Psoas muscle (tissue), 7 donors: ENCODE measurements at regions not wholly inside any gene's neighbourhood (a gene's known extent, or its start where the extent isn't known, plus 50 kb on each side); places are given as distances from the start of the nearest gene placed in this dataset.

Experiments used
- ATAC-seq, 4 donors: fragments of 200-7000 bp; cut with Tn5 transposase; one replicate each; pipeline ENCODE4 v1.9.1; 2020; ENCODE audit warnings: moderate library complexity in 3 of 4, mild to moderate bottlenecking in 2 of 4
- DNase-seq, 2 donors: peaks; one replicate each; pipeline ENCODE4 v3.0.0-alpha.2; 2020
- H3K27ac ChIP-seq: fragments of 200-600 bp; one replicate; pipeline ENCODE4 v1.8.0; 2022
- H3K27me3 ChIP-seq, 3 donors: fragments of 200-600 bp in 1 of 3; one replicate each; pipeline versions ENCODE4 v1.6.1 to v1.8.0; 2013 to 2022; ENCODE audit warnings: low read length in 2 of 3, mild to moderate bottlenecking in 2 of 3, moderate library complexity in 1 of 3; ENCODE audit not compliant: insufficient read depth in 3 of 3
- H3K36me3 ChIP-seq, 2 donors: fragments of 200-600 bp in 1 of 2; one replicate each; pipeline versions ENCODE4 v1.6.1 to v1.8.0; 2013 to 2022; ENCODE audit warnings: low read depth in 1 of 2, mild to moderate bottlenecking in 1 of 2, moderate library complexity in 1 of 2; ENCODE audit not compliant: insufficient read depth in 1 of 2
- H3K4me1 ChIP-seq: fragments of 200-600 bp; one replicate; pipeline ENCODE4 v1.8.0; 2022
- H3K4me3 ChIP-seq: fragments of 200-600 bp; one replicate; pipeline ENCODE4 v1.8.0; 2022; ENCODE audit warnings: mild to moderate bottlenecking
- H3K9me3 ChIP-seq: fragments of 200-600 bp; one replicate; pipeline ENCODE4 v1.8.0; 2022
- CTCF ChIP-seq: fragments of 200-600 bp; IDR thresholded peaks from one replicate; pipeline ENCODE4 v1.8.0; 2022; ENCODE audit warnings: antibody characterized with exemption
- WGBS, 3 donors: extraction: QIAGEN DNeasy Blood & Tissue Kit; methylation state at CpG; one replicate each; pipeline versions ENCODE4 v1.1.6 to v1.1.7; 2013; 5-methylcytosine and 5-hydroxymethylcytosine counted together
- intact Hi-C, 2 donors: fragments of 100-400 bp; cut with DNase I; formaldehyde crosslinking; loops; one replicate each; pipeline versions ENCODE4 v1.11.0 to v1.14.2; 2022
- donor health status: healthy with polysubstance abuse.
- donor health status: DM: no; HTN: no; CAD: no; lungs with moderate emphysema.
- donor health status: Bipolar disorder and iron deficiency.
- donor health status: healthy.
- donor health status: DM: yes; HTN: yes; CAD: no.
- donor health status: DM: no; HTN: no; CAD: no.
- donor health status: DM: yes; HTN: yes; CAD: no.

GRCh38 chr1:30600706-30601105 lies 122.7 kb downstream of the MATN1 start:
- H3K9me3 ChIP-seq = no peaks in the 10 kb centered on the region
- TF ChIP-seq CTCF = no peak
- peaks cover 0 to 2% (median 1%) of the 10 kb centered on the region in 3 donors for H3K27me3 ChIP-seq
- DNase-seq = no peak
- no peak for ATAC-seq
- H3K27ac ChIP-seq = no peak overlapping the region
- H3K4me1 ChIP-seq = no peaks in the 10 kb centered on the region
- intact Hi-C loops = no loop called here
- no peak overlapping the region for H3K4me3 ChIP-seq
- WGBS, 3 donors = 74 to 87% (median 80%) methylated on average over 4 of the region's 4 CpGs
- H3K36me3 ChIP-seq = no peaks in the 10 kb centered on the region

- no peaks in the 10 kb centered on the region for H3K36me3 ChIP-seq
- H3K9me3 ChIP-seq = no peaks in the 10 kb centered on the region
- 45 to 56% (median 48%) methylated on average over 9 of the region's 9 CpGs for WGBS, 3 donors
- intact Hi-C loops = no loop called here
- H3K4me1 ChIP-seq = no peaks in the 10 kb centered on the region
- no peak for DNase-seq
- no peak for ATAC-seq
- no peak overlapping the region for H3K4me3 ChIP-seq
- no peak for TF ChIP-seq CTCF
- H3K27me3 ChIP-seq = peaks cover 0 to 2% (median 2%) of the 10 kb centered on the region in 3 donors
- no peak overlapping the region for H3K27ac ChIP-seq
Measured at GRCh38 chr1:30600258-30600657, 123.1 kb downstream of the MATN1 start.

- H3K4me3 ChIP-seq = no peak overlapping the region
- intact Hi-C loops = no loop called here
- H3K36me3 ChIP-seq = no peaks in the 10 kb centered on the region
- H3K27ac ChIP-seq = no peak overlapping the region
- DNase-seq (peak in 1 of 2 donors; percentile 59), ATAC-seq (no peak)
- H3K9me3 ChIP-seq = no peaks in the 10 kb centered on the region
- 22 to 23% (median 23%) methylated on average over 5 of the region's 5 CpGs for WGBS, 3 donors
- no peaks in the 10 kb centered on the region for H3K4me1 ChIP-seq
- no peak for TF ChIP-seq CTCF
- peaks cover 0 to 3% (median 2%) of the 10 kb centered on the region in 3 donors for H3K27me3 ChIP-seq
Measured at GRCh38 chr1:30599721-30600120, 123.7 kb downstream of the MATN1 start.

- WGBS, 3 donors = 81 to 90% (median 85%) methylated on average over 4 of the region's 4 CpGs
- DNase-seq (no peak), ATAC-seq (no peak)
- Histone ChIP-seq H3K27ac (no peak overlapping the region), H3K9me3 (no peaks in the 10 kb centered on the region), H3K27me3 (peaks cover 0 to 3% (median 2%) of the 10 kb centered on the region in 3 donors), H3K4me3 (no peak overlapping the region), H3K4me1 (no peaks in the 10 kb centered on the region), H3K36me3 (no peaks in the 10 kb centered on the region)
- TF ChIP-seq CTCF = no peak
- intact Hi-C loops = no loop called here
Measured at GRCh38 chr1:30598571-30599114, 124.7 kb downstream of the MATN1 start.

GRCh38 chr1:30597711-30598110 lies 125.7 kb downstream of the MATN1 start:
- WGBS, 3 donors = 48 to 53% (median 49%) methylated on average over 6 of the region's 6 CpGs
- no peak for DNase-seq
- Histone ChIP-seq H3K4me1 (no peaks in the 10 kb centered on the region), H3K9me3 (no peaks in the 10 kb centered on the region), H3K36me3 (no peaks in the 10 kb centered on the region), H3K27me3 (peaks cover 0 to 3% (median 2%) of the 10 kb centered on the region in 3 donors), H3K4me3 (no peak overlapping the region), H3K27ac (no peak overlapping the region)
- no peak for ATAC-seq
- intact Hi-C loops = no loop called here
- no peak for TF ChIP-seq CTCF
